ENCODE measurements at regions not wholly inside any gene's neighbourhood (a gene's known extent, or its start where the extent isn't known, plus 50 kb on each side); places are given as distances from the start of the nearest gene placed in this dataset.

DNA sequence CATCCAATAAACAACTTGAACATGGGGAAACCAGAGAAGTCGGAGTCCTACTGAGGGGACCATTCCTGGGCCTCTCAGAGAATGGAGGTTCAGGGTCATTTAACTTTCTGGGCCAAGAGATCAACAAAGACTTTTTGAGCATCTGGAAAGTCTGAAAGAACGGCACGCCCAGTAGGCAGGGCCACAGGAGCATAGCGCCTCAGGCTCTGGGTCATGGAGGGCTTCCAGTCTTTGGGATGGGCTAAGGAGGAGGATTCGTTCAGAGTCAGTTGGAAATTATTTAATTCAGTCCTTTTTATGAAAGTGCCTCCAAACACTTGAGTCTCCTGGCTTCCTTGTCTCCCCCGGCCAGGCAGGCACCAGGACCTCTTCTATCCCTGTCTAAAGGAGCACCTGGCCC, 101.1 kb upstream of the GLI2 start:
- TF ChIP-seq FOXP2 (optimal IDR thresholded peaks at IDR 0.05; ENCODE audit: borderline replicate concordance, extremely low read depth, extremely low read length, insufficient read depth) (no peak), SIN3A (IDR thresholded peaks at IDR 0.05; ENCODE audit: borderline replicate concordance, insufficient read depth, low read length) (no peak), POLR2AphosphoS5 (IDR thresholded peaks at IDR 0.05; ENCODE audit: low read depth, low read length) (no peak)

GRCh38 chr2:120635146-120635545, 100.5 kb upstream of the GLI2 start:
- TF ChIP-seq TAF1 (IDR thresholded peaks at IDR 0.05; ENCODE audit: borderline replicate concordance, insufficient read depth, low read length) (no peak), REST (IDR thresholded peaks at IDR 0.05; ENCODE audit: insufficient read depth in 1 of 2, low read depth in 2 of 2, low read length in 2 of 2) (no peak), SIN3A (IDR thresholded peaks at IDR 0.05; ENCODE audit: borderline replicate concordance, insufficient read depth, low read length) (no peak), FOXP2 (optimal IDR thresholded peaks at IDR 0.05; ENCODE audit: borderline replicate concordance, extremely low read depth, extremely low read length, insufficient read depth) (no peak), POLR2AphosphoS5 (IDR thresholded peaks at IDR 0.05; ENCODE audit: low read depth, low read length) (no peak)

DNA sequence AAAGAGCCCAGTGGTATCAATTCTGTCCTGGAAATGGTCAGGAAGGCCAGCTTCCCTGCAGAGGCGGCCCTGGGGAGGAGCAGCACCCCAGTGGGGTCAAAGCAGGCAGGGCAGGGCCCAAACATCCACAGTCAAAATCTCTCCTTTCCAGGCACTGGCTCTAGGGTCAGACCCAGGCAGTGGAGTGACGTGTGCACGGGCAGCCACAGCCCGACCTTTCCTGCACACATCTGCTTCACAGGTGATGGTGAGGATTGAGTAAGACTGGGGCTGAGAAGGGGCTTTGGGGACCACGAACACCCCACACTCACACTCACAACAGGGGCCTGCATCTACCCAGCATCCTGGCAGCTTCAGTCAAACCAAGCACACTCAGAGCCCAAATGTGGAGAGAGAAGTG, 97.8 kb upstream of the GLI2 start:
- TF ChIP-seq POLR2AphosphoS5 (IDR thresholded peaks at IDR 0.05; ENCODE audit: low read depth, low read length) (no peak), TAF1 (IDR thresholded peaks at IDR 0.05; ENCODE audit: borderline replicate concordance, insufficient read depth, low read length) (no peak), SIN3A (IDR thresholded peaks at IDR 0.05; ENCODE audit: borderline replicate concordance, insufficient read depth, low read length) (no peak), FOXP2 (optimal IDR thresholded peaks at IDR 0.05; ENCODE audit: borderline replicate concordance, extremely low read depth, extremely low read length, insufficient read depth) (no peak), REST (IDR thresholded peaks at IDR 0.05; ENCODE audit: insufficient read depth in 1 of 2, low read depth in 2 of 2, low read length in 2 of 2) (no peak)

DNA sequence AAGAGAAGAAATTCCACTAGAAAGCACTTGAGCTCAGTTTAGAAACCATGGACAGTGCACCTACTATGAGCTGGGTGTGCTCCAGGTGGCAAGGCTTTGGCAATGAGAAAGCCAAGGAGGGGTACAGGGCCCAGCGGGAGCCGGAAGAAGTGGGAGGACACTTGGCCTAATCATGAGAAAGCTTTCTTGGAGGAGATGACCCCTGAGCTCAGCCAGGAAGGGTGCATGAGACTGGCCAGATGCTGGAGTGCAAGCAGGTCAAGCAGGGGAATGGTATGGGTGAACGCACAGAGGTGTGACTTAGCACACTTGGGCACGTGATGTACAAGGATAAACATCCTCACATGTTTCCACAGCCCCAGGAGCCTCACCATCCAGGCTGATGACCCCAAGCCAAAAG, 97.2 kb upstream of the GLI2 start:
- TF ChIP-seq FOXP2 (optimal IDR thresholded peaks at IDR 0.05; ENCODE audit: borderline replicate concordance, extremely low read depth, extremely low read length, insufficient read depth) (no peak), TAF1 (IDR thresholded peaks at IDR 0.05; ENCODE audit: borderline replicate concordance, insufficient read depth, low read length) (no peak)

GRCh38 chr2:120641366-120641771, 94.3 kb upstream of the GLI2 start:
- TF ChIP-seq SIN3A (IDR thresholded peaks at IDR 0.05; ENCODE audit: borderline replicate concordance, insufficient read depth, low read length) (no peak), TAF1 (IDR thresholded peaks at IDR 0.05; ENCODE audit: borderline replicate concordance, insufficient read depth, low read length) (no peak), FOXP2 (optimal IDR thresholded peaks at IDR 0.05; ENCODE audit: borderline replicate concordance, extremely low read depth, extremely low read length, insufficient read depth) (no peak), POLR2AphosphoS5 (IDR thresholded peaks at IDR 0.05; ENCODE audit: low read depth, low read length) (no peak), REST (IDR thresholded peaks at IDR 0.05; ENCODE audit: insufficient read depth in 1 of 2, low read depth in 2 of 2, low read length in 2 of 2) (no peak)

- TF ChIP-seq FOXP2 (optimal IDR thresholded peaks at IDR 0.05; ENCODE audit: borderline replicate concordance, extremely low read depth, extremely low read length, insufficient read depth) (no peak), SIN3A (IDR thresholded peaks at IDR 0.05; ENCODE audit: borderline replicate concordance, insufficient read depth, low read length) (no peak), TAF1 (IDR thresholded peaks at IDR 0.05; ENCODE audit: borderline replicate concordance, insufficient read depth, low read length) (no peak), POLR2AphosphoS5 (IDR thresholded peaks at IDR 0.05; ENCODE audit: low read depth, low read length) (no peak)
Measured at GRCh38 chr2:120642646-120643045, 93.0 kb upstream of the GLI2 start.

DNA sequence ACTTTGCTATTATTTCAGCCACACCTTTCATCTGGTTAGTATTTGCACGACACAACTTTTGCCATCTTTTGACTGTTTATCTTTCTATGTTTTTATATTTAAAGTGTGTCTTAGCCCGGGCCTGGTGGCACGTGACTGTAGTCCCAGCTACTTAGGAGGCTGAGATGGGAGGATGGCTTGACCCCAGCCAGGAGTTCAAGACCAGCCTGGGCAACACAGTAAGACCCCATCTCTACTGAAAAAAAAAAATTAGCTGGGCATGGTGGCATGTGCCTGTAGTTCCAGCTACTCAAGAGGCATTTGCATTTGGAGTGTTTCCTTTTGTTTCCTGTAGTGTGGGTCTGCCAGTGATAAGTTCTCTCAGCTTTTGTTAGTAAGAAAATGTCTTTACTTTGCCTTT, 88.7 kb upstream of the GLI2 start:
- TF ChIP-seq FOXP2 (optimal IDR thresholded peaks at IDR 0.05; ENCODE audit: borderline replicate concordance, extremely low read depth, extremely low read length, insufficient read depth), result no peak
- TF ChIP-seq POLR2AphosphoS5 (IDR thresholded peaks at IDR 0.05; ENCODE audit: low read depth, low read length), result no peak
- TF ChIP-seq REST (IDR thresholded peaks at IDR 0.05; ENCODE audit: insufficient read depth in 1 of 2, low read depth in 2 of 2, low read length in 2 of 2), result no peak
- TF ChIP-seq SIN3A (IDR thresholded peaks at IDR 0.05; ENCODE audit: borderline replicate concordance, insufficient read depth, low read length), result no peak
- no peak for TF ChIP-seq TAF1 (IDR thresholded peaks at IDR 0.05; ENCODE audit: borderline replicate concordance, insufficient read depth, low read length)

Measured in PFSK-1 (cell line).